ENCODE measurements at regions not wholly inside any gene's neighbourhood (a gene's known extent, or its start where the extent isn't known, plus 50 kb on each side); places are given as distances from the start of the nearest gene placed in this dataset.

DNA sequence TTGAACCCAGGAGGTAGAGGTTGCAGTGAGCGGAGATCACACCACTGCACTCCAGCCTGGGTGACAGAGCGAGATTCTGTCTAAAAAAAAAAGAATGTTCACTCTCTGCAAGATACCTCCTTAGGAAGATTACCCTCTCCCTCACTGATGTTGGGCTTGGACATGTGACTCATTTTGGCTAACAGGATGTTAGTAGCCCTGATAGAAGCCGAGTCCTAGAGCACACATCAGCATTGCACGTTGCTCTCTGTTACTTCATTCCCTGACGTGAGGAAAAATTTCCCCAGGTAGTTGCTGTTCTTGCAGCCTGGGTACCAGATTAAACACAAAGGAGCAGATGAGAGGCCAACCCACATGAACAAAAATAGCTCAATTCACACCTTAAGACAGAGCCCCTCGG lies 78.1 kb upstream of the PRICKLE2 start:
- in situ Hi-C loops (cut with MboI) (no loop called here), intact Hi-C loops (cut with micrococcal nuclease) (no loop called here)
- H3K36me3 ChIP-seq (ENCODE audit: control insufficient read depth, insufficient read depth, low read length), result no peaks in the 10 kb centered on the region
- ChIA-PET POLR2A (no interaction called here), CTCF (ENCODE audit: low intra/inter-chr PET ratio) (no interaction called here)
- no peak overlapping the region for H3K4me2 ChIP-seq (ENCODE audit: insufficient read depth, low read length)
- no peak overlapping the region for H3K9ac ChIP-seq (ENCODE audit: insufficient read depth in 1 of 2, low read depth in 2 of 2, low read length in 2 of 2)
- H3K27me3 ChIP-seq (ENCODE audit: control insufficient read depth in 2 of 2, insufficient read depth in 2 of 2, low read length in 2 of 2), result no peaks in the 10 kb centered on the region
- ATAC-seq (no peak), DNase-seq (ENCODE audit: extremely low read depth in 1 of 4, low spot score in 3 of 4) (no peak), FAIRE-seq (no peak)
- H4K20me1 ChIP-seq (replicated peaks; ENCODE audit: control insufficient read depth, insufficient read depth, low read length), result no peaks in the 10 kb centered on the region
- H3K9me1 ChIP-seq (ENCODE audit: control insufficient read depth, insufficient read depth, low read length), result no peaks in the 10 kb centered on the region
- no peak overlapping the region for H3K4me3 ChIP-seq
- TF ChIP-seq HOXB6 (CRISPR knock-in tag; IDR thresholded peaks at IDR 0.05; ENCODE audit: borderline replicate concordance), result no peak
- TF ChIP-seq, protein P1, sequence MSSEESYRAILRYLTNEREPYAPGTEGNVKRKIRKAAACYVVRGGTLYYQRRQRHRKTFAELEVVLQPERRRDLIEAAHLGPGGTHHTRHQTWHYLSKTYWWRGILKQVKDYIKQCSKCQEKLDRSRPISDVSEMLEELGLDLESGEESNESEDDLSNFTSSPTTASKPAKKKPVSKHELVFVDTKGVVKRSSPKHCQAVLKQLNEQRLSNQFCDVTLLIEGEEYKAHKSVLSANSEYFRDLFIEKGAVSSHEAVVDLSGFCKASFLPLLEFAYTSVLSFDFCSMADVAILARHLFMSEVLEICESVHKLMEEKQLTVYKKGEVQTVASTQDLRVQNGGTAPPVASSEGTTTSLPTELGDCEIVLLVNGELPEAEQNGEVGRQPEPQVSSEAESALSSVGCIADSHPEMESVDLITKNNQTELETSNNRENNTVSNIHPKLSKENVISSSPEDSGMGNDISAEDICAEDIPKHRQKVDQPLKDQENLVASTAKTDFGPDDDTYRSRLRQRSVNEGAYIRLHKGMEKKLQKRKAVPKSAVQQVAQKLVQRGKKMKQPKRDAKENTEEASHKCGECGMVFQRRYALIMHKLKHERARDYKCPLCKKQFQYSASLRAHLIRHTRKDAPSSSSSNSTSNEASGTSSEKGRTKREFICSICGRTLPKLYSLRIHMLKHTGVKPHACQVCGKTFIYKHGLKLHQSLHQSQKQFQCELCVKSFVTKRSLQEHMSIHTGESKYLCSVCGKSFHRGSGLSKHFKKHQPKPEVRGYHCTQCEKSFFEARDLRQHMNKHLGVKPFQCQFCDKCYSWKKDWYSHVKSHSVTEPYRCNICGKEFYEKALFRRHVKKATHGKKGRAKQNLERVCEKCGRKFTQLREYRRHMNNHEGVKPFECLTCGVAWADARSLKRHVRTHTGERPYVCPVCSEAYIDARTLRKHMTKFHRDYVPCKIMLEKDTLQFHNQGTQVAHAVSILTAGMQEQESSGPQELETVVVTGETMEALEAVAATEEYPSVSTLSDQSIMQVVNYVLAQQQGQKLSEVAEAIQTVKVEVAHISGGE (CRISPR knock-in tag; IDR thresholded peaks at IDR 0.05), result peak in 1 of 3 experiments; percentile 55; a peak in 1 of 6 replicates
- H2AFZ ChIP-seq (ENCODE audit: low read depth, low read length), result no peak overlapping the region
- H3K27ac ChIP-seq (ENCODE audit: extremely low read depth, low read depth, low read length), result no peak overlapping the region
- no TSS peak for BruUV-seq (replicated peaks)
- H3K9me3 ChIP-seq (replicated peaks; ENCODE audit: control insufficient read depth, insufficient read depth, low read depth, low read length), result no peaks in the 10 kb centered on the region
- no peaks in the 10 kb centered on the region for H3K4me1 ChIP-seq (replicated peaks in 1 of 2; ENCODE audit: control insufficient read depth in 2 of 2, insufficient read depth in 2 of 2, low read length in 2 of 2)
- 0% methylated on average over 5 of the region's 6 CpGs for WGBS (ENCODE audit: insufficient coverage, low coverage, missing lambda C conversion rate)
- H3K79me2 ChIP-seq (ENCODE audit: control insufficient read depth, insufficient read depth, low read length), result no peaks in the 10 kb centered on the region
